ENCODE measurements at regions not wholly inside any gene's neighbourhood (a gene's known extent, or its start where the extent isn't known, plus 50 kb on each side); places are given as distances from the start of the nearest gene placed in this dataset.
A peak's percentile ranks its signal among the peaks of the same experiment; 100 is the strongest.

DNA sequence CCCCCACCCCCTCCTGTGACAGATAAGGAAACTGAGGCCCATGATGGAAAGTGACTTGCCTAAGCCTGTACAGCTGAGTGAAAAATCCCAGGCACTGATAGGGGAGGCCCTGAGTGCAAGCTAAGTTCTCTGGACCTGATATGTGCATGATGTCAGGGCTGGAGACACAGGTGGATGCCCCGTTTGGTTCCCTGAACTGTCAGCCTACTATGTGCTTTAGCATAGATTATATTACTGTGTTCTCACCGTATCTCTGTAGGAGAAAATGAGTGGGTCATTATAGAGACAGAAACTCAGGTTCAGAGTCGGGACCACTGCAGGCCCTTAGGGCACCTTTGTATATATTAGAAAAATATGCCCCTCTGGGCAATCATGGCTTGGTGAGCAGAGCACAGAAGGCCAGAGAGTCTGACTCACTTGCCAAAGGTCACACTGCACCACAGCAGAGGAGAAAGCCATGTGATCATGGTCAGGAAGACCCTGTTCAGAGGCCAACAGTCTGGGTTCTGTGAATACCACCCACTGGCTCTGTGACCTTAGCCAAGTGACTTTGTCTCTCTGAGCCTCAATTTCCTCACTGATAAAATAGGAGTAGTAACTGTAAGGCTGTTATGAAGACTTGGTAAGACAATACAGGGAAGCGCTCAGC lies 145.8 kb upstream of the WNT4 start:
- no peak for DNase-seq

DNA sequence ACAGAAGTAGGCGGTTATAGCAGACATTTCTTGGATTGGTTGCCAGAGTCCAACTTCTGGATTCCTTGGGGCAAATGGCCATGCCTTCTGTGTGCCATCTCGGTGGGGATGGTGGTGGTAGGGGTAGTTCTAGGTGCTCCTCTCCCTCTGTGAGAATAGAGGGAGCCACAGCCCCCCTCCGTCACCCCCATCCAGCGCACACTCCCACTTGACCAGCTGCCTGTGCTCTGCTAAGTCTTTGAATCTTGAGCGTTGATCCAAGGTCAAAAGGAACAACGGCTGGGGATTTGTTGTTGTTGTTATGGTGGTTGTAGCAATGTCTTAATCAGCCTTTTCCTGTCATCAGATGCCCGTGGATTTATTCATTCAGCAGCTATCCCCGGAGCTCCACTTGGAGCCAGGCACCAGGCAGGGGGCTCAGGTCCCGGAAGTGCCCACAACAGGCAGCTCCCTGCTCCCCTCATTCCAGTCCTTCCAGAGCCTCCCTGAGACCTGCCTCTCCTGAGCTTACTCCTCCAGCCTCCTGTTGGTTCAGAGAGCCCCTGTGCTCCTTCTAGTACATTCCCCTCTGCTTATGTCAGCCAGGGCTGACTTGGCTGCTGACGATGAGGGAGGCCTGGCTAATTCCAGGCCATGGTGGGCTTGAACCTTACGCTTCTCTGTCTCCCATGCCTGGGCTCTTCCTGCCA lies 146.6 kb upstream of the WNT4 start:
- DNase-seq, result no peak

DNA sequence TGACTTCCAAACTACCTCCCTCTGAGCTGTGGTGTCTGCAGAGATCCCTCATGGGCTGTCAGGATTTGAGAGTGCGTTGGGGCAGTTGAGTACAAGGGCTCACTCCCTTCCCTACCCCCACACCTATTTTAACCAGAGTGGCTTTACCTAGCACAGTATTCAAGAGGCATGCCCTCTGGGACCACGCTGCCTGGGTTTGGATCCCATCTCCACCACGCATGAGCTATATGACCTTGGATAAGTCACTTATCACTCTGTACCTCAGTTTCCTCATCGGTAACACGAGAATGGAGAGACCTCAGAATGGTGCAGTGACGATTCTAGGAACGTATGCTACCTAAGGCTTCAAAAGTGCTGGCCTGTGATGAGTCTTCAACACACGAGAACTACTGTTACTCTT lies 147.3 kb upstream of the WNT4 start:
- DNase-seq, result no peak

DNA sequence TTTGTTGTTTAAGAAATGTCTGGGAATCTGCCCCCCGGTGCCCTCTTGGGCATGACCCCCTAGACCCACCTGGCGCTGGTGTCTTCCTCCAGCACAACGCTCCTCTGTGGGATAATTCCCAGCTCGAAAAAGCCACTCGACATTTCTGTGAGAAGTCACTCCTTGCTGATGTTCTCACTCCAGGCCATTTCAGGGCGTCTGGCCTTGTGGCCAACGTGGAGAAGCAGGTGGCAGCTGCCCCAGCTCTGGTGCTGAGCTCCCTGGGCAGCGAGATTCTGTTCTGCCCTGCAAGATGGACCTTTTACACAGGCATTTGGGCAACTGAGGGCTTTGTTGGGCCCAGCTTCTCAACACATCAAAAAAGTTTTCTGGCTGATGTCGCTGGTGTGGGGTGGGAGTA lies 147.7 kb upstream of the WNT4 start:
- no peak for DNase-seq

DNA sequence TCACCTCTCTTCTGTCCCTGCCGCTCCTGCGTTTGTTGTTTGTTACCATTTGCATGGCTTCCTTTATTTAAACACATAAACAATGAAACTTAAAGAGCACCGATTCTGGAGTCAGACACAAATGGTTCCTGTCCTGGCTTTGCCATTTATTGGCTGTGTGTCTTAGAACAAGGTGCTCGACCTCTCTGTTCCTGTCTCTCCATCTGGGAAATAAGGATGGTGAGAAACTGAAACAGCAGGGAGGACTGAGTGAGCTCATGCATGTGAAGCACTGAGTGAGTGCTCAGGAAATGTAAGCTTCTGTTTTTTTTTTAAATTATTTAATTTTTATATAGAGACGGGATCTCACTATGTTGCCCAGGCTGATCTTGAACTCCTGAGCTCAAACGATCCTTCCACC lies 148.2 kb upstream of the WNT4 start:
- no peak for DNase-seq

DNA sequence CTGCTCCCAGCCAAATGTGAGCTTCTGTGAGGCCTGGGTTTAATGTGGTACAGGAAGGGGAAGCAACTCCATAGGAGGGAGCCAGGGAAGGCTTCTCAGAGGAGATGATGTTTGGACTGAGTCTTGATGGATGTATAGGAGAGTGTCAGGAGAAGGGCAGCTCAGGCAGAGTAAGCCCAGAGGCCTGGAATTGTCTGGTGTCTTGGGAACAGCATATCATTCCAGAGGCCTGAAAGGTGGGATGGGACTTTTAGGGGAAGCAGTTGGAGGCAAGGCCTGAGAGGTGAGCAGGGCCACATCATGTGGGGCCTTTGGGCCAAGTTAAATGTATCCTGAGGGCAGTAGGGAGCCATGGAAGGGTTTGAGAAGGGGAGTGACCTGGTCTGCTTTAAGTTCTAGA lies 148.6 kb upstream of the WNT4 start:
- no peak for DNase-seq

DNA sequence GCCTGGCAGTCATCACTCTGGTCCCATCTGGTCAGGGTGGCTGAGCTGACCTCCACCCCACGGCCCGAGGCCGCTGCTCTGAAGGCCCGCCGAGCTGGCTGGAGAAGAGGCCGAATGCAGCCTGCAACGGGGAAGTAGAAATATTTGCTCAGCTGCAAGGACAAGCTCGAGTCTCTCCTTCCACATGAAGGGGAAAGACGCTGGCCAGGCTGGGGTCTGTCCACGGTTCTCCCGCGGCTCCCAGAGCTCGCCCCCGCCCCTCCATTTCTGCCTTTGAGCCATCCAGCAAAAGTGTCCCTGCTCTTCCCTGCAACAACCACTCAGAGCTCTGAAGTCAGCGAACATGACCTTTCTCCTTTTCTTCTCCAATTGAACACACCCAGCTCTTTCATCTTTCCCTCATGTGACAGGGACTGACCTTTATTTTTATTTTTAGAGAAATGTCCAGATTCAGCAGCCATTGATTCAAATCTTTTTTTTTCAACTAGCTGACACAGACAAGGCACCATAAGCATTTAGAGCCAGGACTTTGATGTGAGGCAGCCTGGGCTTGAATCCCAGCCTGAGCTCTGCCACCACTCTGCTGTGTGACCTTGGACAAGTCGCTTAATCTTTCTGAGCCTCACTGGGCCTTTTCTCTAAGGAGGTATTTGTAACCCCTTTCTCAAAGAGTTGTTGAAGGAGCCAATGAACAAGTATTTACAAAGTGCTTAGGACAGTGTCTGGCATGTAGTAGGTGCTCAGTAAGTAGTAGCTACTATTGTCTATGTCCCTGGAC lies 149.3 kb upstream of the WNT4 start:
- no peak for DNase-seq

DNA sequence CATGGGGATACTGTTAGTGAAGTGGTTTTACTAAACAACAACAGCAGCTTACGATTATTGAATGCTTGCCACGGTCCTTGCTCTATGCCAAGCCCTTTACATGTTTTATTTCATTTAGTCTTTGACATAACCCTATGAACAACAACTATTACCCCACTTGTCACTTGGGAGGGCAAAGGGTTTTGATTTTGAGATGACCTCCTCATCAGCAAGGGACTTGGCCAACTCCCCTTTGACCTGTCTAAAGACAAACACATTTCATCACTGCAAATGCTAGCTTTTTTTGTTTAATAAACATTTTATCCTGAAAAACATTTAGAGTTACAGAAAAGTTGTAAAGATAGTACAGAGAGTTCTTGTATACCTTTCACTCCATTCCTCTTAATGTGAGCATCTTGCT lies 152.5 kb upstream of the WNT4 start:
- DNase-seq, result no peak

DNA sequence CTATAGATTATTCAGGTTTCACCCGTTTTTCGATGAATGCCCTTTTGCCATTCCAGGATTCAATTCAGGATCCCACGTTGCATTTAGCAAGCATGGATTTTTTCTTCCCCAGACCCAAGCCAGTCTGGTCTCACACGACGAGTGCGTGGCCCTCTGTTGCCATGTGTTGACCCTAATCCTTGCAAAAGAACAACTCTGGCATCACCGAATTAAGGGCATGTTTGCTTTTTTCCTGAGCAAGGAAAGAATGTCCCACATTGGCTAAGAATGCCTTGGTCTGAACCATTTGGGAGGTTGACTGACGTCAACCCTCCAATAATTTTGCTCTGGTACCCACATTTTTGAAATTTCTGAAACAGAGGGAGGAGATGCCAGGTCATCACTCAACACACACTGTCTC lies 153.0 kb upstream of the WNT4 start:
- DNase-seq, result no peak

DNA sequence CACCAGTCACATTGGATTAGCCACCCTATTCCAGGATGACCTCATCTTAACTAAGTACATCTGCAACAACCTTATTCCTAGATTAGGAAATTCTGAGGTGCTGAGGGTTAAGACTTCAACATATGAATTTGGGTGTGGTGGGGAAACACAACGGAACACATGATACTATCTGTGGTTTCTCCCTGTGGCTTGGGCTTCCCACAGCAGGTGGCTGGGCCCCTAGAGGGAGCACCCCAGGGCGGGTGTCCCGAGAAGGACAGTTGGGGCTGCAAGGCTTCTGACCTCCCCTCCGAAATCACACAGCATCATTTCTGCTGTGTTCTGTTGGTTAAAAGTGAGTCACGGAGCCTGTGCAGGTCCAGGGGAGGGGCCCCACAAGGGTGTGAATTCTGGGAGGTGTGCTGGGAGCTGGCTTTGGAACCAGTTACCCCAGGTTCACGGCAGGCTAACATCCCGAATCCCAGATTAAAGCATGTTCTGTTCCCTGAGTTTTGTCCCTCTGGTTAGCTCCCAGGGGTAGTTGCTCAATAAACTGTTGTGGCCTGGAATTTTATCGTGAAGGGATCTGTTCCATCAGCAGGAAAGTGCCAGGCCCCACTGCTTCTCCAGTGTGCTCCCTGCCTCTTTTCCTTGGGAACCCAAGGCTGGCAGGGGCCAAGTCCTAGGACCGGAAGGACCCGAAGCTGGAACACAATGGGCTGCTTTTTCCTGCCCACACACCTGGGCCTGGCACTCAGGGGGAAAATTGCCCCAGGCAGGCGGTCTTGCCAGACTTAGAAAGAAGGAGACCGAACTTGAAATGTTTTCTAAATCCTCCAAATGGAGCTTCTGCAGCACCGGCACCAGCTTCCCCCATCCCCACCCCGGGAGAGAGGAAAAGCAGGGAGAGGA lies 154.0 kb upstream of the WNT4 start:
- DNase-seq, result no peak

DNA sequence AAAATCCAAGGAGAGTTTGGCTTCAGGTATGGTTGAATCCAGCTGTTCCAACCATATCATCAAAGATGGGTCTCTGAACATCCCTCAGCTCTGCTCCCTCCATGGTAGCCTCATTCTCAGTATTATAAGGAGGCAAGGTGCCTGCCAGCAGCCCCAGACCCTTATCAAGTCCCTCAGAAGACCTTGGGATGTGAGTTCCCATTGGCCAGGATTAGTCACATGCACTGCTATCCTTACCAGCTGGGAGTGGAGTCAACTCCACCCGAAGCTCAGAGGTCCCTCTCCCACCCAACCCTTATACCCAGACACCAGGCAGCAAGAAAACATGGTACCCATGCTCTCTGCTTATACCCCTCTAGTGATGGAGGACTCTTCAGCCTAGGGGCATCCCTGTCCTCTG lies 153.7 kb upstream of the ZBTB40 start:
- DNase-seq, result no peak

DNA sequence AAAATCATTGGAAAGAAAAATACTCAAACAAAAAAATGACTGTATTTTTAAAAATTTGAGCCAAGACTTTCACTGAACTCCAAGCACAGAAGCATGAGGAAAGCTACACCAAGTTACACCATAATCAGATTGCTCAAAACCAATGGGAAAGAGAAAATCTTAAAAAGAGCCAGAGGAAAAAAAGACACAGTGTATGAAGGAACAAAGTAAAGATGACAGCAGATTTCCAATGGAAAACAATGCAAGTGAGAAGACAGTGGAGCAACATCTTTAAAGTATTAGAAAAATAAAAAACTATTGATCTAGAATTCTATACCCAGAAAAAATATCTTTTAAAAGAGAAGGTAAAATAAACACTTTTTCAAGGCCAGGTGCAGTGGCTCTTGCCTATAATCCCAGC lies 147.8 kb upstream of the ZBTB40 start:
- DNase-seq, result no peak

DNA sequence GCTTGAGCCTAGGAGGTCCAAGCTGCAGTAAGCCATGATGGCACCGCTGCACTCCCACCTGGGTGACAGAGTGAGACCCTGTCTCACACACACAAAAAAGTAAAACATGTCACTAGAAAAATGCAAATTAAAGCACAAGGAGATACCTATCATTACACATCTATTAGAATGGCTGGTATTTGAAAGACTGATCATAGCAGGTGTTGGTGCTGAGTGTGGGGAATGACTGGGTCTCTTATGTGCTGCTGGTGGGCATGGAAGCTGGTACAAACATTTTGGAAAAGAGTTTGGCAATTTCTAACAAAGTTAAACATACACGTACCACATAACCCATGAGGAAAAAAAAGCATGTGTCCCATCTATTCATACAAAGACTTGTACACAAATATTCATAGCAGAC lies 142.1 kb upstream of the ZBTB40 start:
- no peak for DNase-seq

DNA sequence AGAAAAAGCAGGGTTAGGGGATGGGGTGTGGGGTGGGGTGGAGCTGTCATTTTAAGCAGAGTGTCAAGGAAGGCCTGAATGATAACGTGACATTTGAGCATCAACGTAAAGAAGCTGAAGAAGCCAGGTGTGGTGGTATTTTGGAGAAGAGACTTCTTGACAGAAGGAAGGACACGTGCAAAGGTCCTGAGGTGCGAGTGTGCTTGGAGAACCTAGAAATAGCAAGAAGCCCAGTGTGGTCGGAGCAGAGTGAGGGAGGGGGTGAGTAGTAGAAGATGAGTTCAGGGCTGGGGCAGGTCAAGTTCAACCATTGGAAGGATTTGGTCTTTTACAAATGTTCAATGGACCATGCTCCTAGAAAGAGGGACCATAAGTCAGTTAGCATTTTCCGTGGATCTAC lies 140.2 kb upstream of the ZBTB40 start:
- no peak for DNase-seq

DNA sequence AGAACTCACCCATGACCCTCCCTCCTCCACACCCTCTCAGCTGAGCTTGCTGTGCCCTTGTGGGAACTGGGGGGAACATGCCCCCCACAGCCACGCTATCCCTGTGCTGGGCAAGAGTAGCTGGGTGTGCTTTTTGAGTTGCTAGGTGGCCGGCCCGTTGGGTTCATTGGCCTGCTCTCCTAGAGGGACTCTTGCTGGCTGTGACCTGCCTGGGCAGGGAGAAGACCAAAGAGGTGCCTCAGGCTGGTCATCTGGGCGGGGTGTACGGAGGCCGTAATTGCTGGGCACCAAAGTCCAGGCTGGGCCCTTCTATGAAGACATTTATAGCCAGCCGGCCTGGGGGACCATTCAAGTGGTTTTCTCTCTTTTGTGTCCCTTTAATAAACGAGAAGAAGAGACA lies 138.3 kb upstream of the ZBTB40 start:
- DNase-seq, result no peak

DNA sequence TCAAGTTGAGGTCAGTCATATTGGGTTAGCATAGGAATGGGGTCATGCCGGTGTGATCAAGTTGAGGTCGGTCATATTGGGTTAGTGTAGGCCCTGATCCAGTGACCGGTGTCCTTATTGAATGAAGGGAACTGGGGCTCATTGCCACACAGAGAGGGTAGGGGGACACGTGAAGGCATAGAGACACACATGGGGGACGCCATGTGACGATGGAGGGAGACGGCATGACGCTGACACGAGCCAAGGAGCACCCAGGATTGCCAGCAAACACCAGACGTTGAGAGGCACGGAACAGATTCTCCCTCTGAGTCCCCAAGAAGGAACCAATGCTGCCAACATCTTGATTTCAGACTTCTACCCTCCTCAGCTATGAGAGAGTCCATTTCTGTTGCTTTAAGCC lies 136.9 kb upstream of the ZBTB40 start:
- DNase-seq, result no peak

DNA sequence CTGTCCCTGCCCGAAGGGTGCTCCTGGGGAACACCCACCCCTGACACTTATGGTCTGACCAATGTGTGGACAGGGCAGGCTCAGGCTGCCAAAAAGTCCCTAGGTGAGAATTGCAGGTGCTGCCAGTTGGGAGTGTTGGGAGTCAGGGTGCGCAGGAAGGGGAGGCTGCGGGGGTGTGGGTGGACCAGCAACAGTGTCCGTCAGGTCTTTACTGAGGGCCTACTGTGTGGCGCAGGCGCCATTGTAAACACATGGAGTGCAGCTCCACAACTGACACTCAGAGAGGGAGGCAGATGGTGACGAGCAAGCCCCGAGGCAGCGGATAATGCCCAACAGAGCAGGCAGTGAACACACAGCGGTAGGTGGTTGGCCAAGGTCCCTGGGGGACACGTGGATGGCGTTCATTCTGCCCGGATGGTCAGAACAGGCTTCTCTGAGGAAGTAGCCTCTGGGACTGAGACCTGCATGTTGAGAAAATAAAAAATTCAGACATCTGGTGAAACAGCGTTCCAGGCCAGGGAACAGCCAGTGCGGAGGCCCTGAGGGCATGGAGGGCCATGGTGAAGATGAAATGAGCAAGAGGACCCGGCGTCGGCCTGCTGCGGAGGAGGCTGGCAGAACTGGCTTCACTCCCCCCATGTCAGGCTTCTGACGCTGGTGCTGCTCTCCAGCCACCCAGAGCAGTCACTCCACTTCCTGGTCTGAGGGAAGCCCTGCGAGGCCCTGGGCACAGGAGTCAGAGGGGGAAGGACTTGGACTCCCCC lies 136.2 kb upstream of the ZBTB40 start:
- no peak for DNase-seq

DNA sequence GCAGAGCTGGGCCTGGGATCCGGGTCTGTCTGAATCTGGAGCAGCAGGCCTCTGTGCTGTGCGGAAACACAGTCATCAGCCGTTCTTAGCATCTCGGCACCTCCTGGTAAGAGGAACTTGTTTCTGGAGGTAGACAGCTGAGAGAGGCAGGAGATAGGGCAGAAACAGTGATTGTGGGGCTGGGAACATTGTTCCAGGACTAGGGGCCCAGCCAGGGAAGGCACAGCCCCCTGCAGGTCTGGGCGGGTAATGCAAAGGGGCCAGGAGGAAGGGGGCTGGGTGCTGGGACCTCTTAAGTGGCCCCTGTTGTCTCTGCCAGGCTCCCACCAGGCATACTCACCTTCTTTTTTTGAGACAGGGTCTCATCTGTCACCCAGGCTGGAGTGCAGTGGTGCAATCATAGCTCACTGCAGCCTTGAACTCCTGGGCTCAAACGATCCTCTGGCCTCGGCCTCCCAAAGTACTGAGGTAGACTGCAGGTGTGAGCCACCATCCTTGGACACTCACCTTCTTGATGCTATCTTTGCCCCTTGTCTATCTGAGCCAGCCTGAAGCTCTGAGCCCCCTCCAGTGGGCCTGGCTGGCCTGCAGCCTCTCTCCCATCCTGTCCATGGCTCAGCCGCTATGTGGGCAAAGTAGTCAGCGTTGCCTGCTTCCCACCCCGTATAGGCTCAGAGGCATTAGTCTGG lies 134.3 kb upstream of the ZBTB40 start:
- DNase-seq, result no peak

DNA sequence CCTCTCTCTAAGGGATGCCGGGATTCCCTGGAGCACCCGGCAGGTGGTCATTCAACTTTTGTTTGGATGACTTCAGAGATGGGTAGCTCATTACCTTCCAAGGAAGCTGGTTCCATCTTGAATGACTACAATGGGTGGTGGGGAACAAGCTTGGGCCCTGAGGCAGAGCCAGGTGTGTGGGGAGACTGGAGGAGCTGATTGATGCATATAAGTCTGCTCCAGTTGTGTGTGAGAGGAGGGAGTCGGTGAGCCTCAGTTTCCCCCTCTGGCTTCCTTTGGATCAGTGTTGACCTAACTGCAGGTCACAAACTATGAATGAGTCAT lies 133.8 kb upstream of the ZBTB40 start:
- no peak for DNase-seq

DNA sequence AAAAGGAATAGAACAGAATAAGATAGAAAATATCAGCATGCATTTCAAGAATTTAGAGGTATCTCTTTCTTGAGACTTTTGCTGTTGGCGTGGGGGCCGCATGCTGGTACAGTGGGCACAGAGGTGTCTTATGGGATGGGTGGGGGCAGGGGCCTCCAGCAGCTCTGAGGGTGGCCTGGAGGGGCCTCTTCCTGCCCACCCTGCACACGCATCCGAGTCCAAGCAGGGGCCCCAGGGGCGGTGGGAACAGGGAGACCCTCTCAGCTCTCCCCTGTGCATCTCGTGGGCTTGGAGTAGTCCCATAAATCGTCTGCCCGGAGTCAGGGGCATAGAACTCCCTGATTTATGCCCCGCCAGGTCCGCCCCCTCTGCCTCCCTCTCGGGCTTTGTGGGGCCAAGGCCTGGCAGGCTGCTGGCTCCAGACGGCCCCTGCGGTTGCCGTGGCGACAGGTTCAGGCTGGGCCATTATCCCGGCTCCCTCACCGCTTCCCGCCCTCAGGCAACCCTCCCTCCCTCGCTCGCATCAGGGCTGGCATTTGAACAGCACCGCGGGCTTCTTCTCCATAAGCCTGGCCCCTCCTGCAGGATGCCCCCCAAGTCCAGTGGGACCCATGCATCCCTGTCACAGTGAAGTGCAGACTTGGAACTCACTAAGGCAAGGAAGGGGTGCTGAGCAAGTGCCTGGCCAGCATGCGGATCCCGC lies 133.2 kb upstream of the ZBTB40 start:
- peak; percentile 42 for DNase-seq

DNA sequence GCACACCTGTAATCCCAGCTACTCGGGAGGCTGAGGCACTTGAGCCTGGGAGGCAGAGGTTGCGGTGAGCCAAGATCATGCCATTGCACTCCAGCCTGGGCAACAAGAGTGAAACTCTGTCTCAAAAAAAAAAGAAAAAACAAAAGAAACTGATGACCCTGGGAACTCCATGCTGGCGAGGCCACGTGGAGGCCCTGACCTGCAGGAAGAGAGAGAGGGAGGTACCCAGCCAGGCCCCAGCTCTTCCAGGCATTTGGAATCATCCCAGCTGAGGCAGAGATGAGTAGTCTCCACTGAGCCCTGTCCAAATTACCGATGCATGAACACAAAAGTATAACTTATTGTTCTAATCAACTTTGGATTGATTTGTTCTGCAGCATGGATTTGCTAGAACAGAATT lies 132.0 kb upstream of the ZBTB40 start:
- no peak for DNase-seq
